ENCODE measurements at regions not wholly inside any gene's neighbourhood (a gene's known extent, or its start where the extent isn't known, plus 50 kb on each side); places are given as distances from the start of the nearest gene placed in this dataset.

- FAIRE-seq, result no peak
- RAD21 ChIA-PET (ENCODE audit: unreplicated experiment), result no interaction called here
- DNase-seq (ENCODE audit: low read depth, low spot score), result no peak
- SMC1A ChIA-PET (ENCODE audit: uncharacterized antibody, unreplicated experiment), result no interaction called here
- H3K27me3 ChIP-seq (replicated peaks in 1 of 2; ENCODE audit: control insufficient read depth in 2 of 2, insufficient read depth in 2 of 2, low read length in 1 of 2), result no peaks in the 10 kb centered on the region
- no peak overlapping the region for H3K27ac ChIP-seq (ENCODE audit: control insufficient read depth, insufficient read depth)
- H3K4me1 ChIP-seq (ENCODE audit: control insufficient read depth, insufficient read depth, low read length), result peaks cover 10% of the 10 kb centered on the region
- 33% methylated on average over 3 of the region's 3 CpGs for WGBS (ENCODE audit: insufficient coverage, insufficient replicate concordance, low lambda C conversion rate, missing lambda C conversion rate)
- no peak overlapping the region for H3K4me3 ChIP-seq
- CTCF ChIA-PET, result no interaction called here
- no peaks in the 10 kb centered on the region for H3K79me2 ChIP-seq (ENCODE audit: control insufficient read depth, insufficient read depth, low read length)
- no peaks in the 10 kb centered on the region for H4K20me1 ChIP-seq (ENCODE audit: control insufficient read depth, insufficient read depth)
- TF ChIP-seq NR2C2 (IDR thresholded peaks at IDR 0.05; ENCODE audit: borderline replicate concordance, control insufficient read depth, insufficient read length, low read depth) (no peak), POU2F2 (IDR thresholded peaks at IDR 0.05; ENCODE audit: borderline replicate concordance, low read depth, low read length) (no peak), EP300 (IDR thresholded peaks at IDR 0.05; ENCODE audit: borderline replicate concordance in 1 of 2, control insufficient read depth in 1 of 2, low read depth in 2 of 2, low read length in 2 of 2) (no peak), CBX3 (IDR thresholded peaks at IDR 0.05; ENCODE audit: borderline replicate concordance, low read depth) (no peak), KLF5 (IDR thresholded peaks at IDR 0.05; ENCODE audit: partially characterized antibody) (no peak), IRF5 (IDR thresholded peaks at IDR 0.05; ENCODE audit: borderline replicate concordance) (no peak), POLR2A (IDR thresholded peaks at IDR 0.05; ENCODE audit: low read depth, low read length) (no peak)
- TF ChIP-seq, protein P1, sequence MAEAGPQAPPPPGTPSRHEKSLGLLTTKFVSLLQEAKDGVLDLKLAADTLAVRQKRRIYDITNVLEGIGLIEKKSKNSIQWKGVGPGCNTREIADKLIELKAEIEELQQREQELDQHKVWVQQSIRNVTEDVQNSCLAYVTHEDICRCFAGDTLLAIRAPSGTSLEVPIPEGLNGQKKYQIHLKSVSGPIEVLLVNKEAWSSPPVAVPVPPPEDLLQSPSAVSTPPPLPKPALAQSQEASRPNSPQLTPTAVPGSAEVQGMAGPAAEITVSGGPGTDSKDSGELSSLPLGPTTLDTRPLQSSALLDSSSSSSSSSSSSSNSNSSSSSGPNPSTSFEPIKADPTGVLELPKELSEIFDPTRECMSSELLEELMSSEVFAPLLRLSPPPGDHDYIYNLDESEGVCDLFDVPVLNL (IDR thresholded peaks at IDR 0.05; ENCODE audit: low read depth, low read length), result no peak
- TF ChIP-seq, protein P2, sequence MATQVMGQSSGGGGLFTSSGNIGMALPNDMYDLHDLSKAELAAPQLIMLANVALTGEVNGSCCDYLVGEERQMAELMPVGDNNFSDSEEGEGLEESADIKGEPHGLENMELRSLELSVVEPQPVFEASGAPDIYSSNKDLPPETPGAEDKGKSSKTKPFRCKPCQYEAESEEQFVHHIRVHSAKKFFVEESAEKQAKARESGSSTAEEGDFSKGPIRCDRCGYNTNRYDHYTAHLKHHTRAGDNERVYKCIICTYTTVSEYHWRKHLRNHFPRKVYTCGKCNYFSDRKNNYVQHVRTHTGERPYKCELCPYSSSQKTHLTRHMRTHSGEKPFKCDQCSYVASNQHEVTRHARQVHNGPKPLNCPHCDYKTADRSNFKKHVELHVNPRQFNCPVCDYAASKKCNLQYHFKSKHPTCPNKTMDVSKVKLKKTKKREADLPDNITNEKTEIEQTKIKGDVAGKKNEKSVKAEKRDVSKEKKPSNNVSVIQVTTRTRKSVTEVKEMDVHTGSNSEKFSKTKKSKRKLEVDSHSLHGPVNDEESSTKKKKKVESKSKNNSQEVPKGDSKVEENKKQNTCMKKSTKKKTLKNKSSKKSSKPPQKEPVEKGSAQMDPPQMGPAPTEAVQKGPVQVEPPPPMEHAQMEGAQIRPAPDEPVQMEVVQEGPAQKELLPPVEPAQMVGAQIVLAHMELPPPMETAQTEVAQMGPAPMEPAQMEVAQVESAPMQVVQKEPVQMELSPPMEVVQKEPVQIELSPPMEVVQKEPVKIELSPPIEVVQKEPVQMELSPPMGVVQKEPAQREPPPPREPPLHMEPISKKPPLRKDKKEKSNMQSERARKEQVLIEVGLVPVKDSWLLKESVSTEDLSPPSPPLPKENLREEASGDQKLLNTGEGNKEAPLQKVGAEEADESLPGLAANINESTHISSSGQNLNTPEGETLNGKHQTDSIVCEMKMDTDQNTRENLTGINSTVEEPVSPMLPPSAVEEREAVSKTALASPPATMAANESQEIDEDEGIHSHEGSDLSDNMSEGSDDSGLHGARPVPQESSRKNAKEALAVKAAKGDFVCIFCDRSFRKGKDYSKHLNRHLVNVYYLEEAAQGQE (IDR thresholded peaks at IDR 0.05; ENCODE audit: low read depth, low read length), result no peak
- no peak overlapping the region for H2AFZ ChIP-seq (ENCODE audit: control insufficient read depth, low read depth, low read length)
- intact Hi-C loops (cut with micrococcal nuclease; ENCODE audit: unreplicated experiment) (loop anchor here (5.0 kb wide), 1 partner anchor 376 kb away; no protein-coding TSS in a partner anchor), in situ Hi-C loops (cut with MboI) (no loop called here)
- H3K9ac ChIP-seq (ENCODE audit: control insufficient read depth, insufficient read depth, low read length), result no peak overlapping the region
- H3K36me3 ChIP-seq (ENCODE audit: control insufficient read depth in 2 of 2, insufficient read depth in 2 of 2, low read length in 1 of 2), result no peaks in the 10 kb centered on the region
- ATAC-seq, result no peak
- H3K4me2 ChIP-seq (ENCODE audit: control insufficient read depth, insufficient read depth), result no peak overlapping the region
- POLR2A ChIA-PET, result no interaction called here
- no peaks in the 10 kb centered on the region; the same call in 2 of the 3 replicates for H3K9me3 ChIP-seq (replicated peaks; ENCODE audit: control insufficient read depth, insufficient read depth, low read length)
- no TSS peak for BruUV-seq (replicated peaks)
Observed at GRCh38 chr11:110856340-110856739, 144.1 kb upstream of the ARHGAP20 start.

Measured in GM12878 (cell line).